ENCODE measurements at regions not wholly inside any gene's neighbourhood (a gene's known extent, or its start where the extent isn't known, plus 50 kb on each side); places are given as distances from the start of the nearest gene placed in this dataset.

DNA sequence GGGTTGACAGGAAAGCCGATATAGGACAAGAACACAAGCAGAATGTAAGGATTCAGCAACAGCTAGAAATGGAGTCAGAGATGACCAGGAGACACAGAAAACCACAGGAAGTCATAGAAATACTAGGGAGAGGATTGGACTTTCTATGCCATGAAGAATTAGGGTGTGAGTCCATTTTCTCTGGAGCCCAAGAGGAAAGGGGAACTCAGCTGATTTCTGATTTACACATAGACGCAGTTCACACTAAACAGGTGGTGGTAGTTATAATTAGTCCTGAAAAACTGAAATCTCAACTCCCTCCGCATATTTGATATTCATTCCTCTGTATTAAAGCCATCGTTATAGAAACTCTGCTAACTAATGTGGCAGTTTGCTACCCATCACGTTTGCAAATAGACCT, 292.7 kb upstream of the STT3B start:
- TF ChIP-seq CTCF (optimal IDR thresholded peaks at IDR 0.05 in 1 of 3, IDR thresholded peaks at IDR 0.05 in 1 of 3, conservative IDR thresholded peaks at IDR 0.05 in 1 of 3; ENCODE audit: extremely low read depth in 1 of 3, insufficient read depth in 2 of 3, low read length in 3 of 3): no peak
- TF ChIP-seq EZH2 (IDR thresholded peaks at IDR 0.05; ENCODE audit: low read length): no peak

Measured in keratinocyte (primary cell).